ENCODE measurements at regions not wholly inside any gene's neighbourhood (a gene's known extent, or its start where the extent isn't known, plus 50 kb on each side); places are given as distances from the start of the nearest gene placed in this dataset.

DNA sequence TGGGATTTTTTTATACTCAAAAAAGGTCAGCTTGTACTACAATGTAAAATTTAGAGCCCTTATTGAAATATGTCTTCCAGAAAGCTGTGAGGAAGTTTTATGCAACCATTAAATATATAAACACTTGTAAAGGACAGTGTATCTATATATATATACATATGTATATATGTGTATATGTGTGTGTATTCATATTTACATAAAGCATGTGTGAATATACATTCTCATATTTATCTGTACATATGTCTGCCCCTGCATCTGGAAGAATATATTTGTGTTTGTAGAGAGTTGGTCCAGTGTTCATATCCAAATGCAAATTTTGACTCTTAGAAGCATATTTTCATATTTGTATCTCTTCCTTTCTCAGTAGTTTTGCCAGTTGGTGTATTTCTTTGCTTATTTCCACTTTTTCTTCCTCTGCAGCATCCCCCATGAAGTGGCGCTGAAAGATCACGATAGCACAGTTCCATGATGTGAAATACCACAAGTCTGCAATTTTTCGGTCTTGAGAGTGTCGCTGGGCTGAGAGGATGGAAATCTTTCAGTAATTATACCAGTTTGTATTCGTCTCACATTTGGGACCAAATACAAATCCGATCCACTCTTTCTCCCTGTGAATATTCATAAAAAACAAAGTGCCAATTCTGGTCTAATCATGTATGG is 311.7 kb upstream of the DPH6 start:
- Histone ChIP-seq H3K4me2 (ENCODE audit: low read length, poor library complexity, severe bottlenecking) (no peak overlapping the region), H3K27me3 (ENCODE audit: control insufficient read depth in 1 of 2, insufficient read depth in 1 of 2, low read length in 2 of 2) (no peaks in the 10 kb centered on the region), H2BK12ac (ENCODE audit: low read length in 2 of 2) (no peak overlapping the region), H4K8ac (ENCODE audit: low read length) (no peak overlapping the region), H2AFZ (ENCODE audit: low read depth, low read length) (no peak overlapping the region), H3K36me3 (ENCODE audit: control insufficient read depth in 1 of 2, insufficient read depth in 2 of 2, low read depth in 1 of 2, low read length in 2 of 2) (no peaks in the 10 kb centered on the region), H3K18ac (ENCODE audit: low read depth in 1 of 2, low read length in 2 of 2) (no peak overlapping the region), H2BK15ac (ENCODE audit: low read depth, poor library complexity, severe bottlenecking) (no peak overlapping the region), H4K91ac (ENCODE audit: low read length) (no peak overlapping the region), H2BK5ac (ENCODE audit: low read depth, low read length, poor library complexity, severe bottlenecking) (no peak overlapping the region), H3K9me3 (ENCODE audit: control insufficient read depth, low read length) (no peaks in the 10 kb centered on the region), H3K14ac (ENCODE audit: low read length in 2 of 2) (no peak overlapping the region), H3K79me1 (replicated peaks; ENCODE audit: low read length, poor library complexity, severe bottlenecking) (no peaks in the 10 kb centered on the region), H3K4me3 (ENCODE audit: insufficient read depth in 1 of 2, low read depth in 1 of 2, low read length in 2 of 2) (no peak overlapping the region), H3K9ac (ENCODE audit: low read length) (no peak overlapping the region), H3K4ac (ENCODE audit: low read depth in 1 of 2, low read length in 2 of 2) (no peak overlapping the region), H3K27ac (ENCODE audit: low read length, poor library complexity, severe bottlenecking) (no peak overlapping the region), H3K23ac (ENCODE audit: low read length in 2 of 2) (no peak overlapping the region), H3K4me1 (ENCODE audit: control insufficient read depth, insufficient read depth, low read depth, low read length) (no peaks in the 10 kb centered on the region), H2AK5ac (ENCODE audit: low read length, severe bottlenecking) (no peak overlapping the region), H2BK120ac (ENCODE audit: low read depth, low read length) (no peak overlapping the region)
- no peak for DNase-seq
- 100% methylated on average over 5 of the region's 6 CpGs for WGBS

DNA sequence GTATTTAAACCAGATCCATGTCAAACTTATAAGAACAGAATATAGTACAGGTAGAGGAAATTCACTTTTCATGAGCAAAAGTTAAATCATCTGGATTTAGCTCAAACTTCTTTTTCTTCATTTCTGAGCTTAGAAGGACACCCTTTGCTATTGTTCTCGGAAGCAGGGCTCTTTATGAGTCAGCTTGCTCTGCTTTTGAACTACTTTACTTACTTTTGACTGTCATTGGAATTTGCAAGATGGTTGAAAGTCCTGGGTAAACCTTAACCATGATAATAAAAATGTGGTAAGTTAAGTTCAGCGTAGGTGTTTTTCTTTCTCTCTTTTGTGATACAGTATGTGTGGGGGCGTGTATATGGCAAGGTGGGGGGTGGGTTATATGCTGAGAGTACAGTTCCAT is 312.7 kb upstream of the DPH6 start:
- Histone ChIP-seq H3K18ac (ENCODE audit: low read depth in 1 of 2, low read length in 2 of 2) (no peak overlapping the region), H2BK12ac (ENCODE audit: low read length in 2 of 2) (no peak overlapping the region)
- WGBS, result 89% methylated on average over 2 of the region's 3 CpGs

DNA sequence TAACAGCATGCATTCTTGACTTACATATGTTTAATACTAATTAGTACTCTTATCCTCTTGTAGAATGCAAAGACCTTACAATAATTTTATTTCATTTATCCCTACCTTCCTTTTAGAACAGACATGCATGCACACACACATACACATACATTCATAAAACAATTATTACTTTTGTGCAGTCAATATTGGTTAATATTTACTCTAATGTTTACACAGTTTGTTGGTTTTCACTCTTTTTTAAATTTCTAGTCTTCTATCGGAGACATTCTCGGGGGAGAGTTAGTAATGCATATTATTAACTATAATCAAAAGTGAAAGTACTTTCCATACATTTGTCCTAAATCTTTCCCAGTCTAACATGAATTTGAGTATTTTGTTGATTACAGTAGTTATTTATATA is 317.7 kb upstream of the DPH6 start:
- Histone ChIP-seq H3K23ac (ENCODE audit: low read length in 2 of 2) (no peak overlapping the region), H2BK12ac (ENCODE audit: low read length in 2 of 2) (no peak overlapping the region), H3K4me2 (ENCODE audit: low read length, poor library complexity, severe bottlenecking) (no peak overlapping the region), H3K36me3 (ENCODE audit: control insufficient read depth in 1 of 2, insufficient read depth in 2 of 2, low read depth in 1 of 2, low read length in 2 of 2) (no peaks in the 10 kb centered on the region), H2AK5ac (ENCODE audit: low read length, severe bottlenecking) (no peak overlapping the region), H3K4me3 (ENCODE audit: insufficient read depth in 1 of 2, low read depth in 1 of 2, low read length in 2 of 2) (no peak overlapping the region), H2BK120ac (ENCODE audit: low read depth, low read length) (no peak overlapping the region), H2BK15ac (ENCODE audit: low read depth, poor library complexity, severe bottlenecking) (no peak overlapping the region), H3K4ac (ENCODE audit: low read depth in 1 of 2, low read length in 2 of 2) (no peak overlapping the region), H3K79me1 (replicated peaks; ENCODE audit: low read length, poor library complexity, severe bottlenecking) (no peaks in the 10 kb centered on the region), H3K18ac (ENCODE audit: low read depth in 1 of 2, low read length in 2 of 2) (no peak overlapping the region), H2AFZ (ENCODE audit: low read depth, low read length) (no peak overlapping the region), H3K9me3 (ENCODE audit: control insufficient read depth, low read length) (no peaks in the 10 kb centered on the region), H4K91ac (ENCODE audit: low read length) (no peak overlapping the region), H3K27ac (ENCODE audit: low read length, poor library complexity, severe bottlenecking) (no peak overlapping the region), H3K4me1 (ENCODE audit: control insufficient read depth, insufficient read depth, low read depth, low read length) (no peaks in the 10 kb centered on the region), H3K14ac (ENCODE audit: low read length in 2 of 2) (no peak overlapping the region), H2BK5ac (ENCODE audit: low read depth, low read length, poor library complexity, severe bottlenecking) (no peak overlapping the region), H3K27me3 (ENCODE audit: control insufficient read depth in 1 of 2, insufficient read depth in 1 of 2, low read length in 2 of 2) (no peaks in the 10 kb centered on the region), H3K9ac (ENCODE audit: low read length) (no peak overlapping the region), H4K8ac (ENCODE audit: low read length) (no peak overlapping the region)
- WGBS, result no CpG with 5 or more reads among the region's 2 CpGs
- no peak for DNase-seq

More for the DNA sequence above, 312.7 kb upstream of the DPH6 start:
- no peaks in the 10 kb centered on the region for H3K27me3 ChIP-seq (ENCODE audit: control insufficient read depth in 1 of 2, insufficient read depth in 1 of 2, low read length in 2 of 2)
- H3K36me3 ChIP-seq (ENCODE audit: control insufficient read depth in 1 of 2, insufficient read depth in 2 of 2, low read depth in 1 of 2, low read length in 2 of 2), result no peaks in the 10 kb centered on the region
- DNase-seq, result no peak
- no peak overlapping the region for H3K27ac ChIP-seq (ENCODE audit: low read length, poor library complexity, severe bottlenecking)
- H3K9me3 ChIP-seq (ENCODE audit: control insufficient read depth, low read length), result no peaks in the 10 kb centered on the region
- H2AFZ ChIP-seq (ENCODE audit: low read depth, low read length), result no peak overlapping the region
- H3K4me2 ChIP-seq (ENCODE audit: low read length, poor library complexity, severe bottlenecking), result no peak overlapping the region
- H3K9ac ChIP-seq (ENCODE audit: low read length), result no peak overlapping the region
- no peaks in the 10 kb centered on the region for H3K79me1 ChIP-seq (replicated peaks; ENCODE audit: low read length, poor library complexity, severe bottlenecking)
- H2AK5ac ChIP-seq (ENCODE audit: low read length, severe bottlenecking), result no peak overlapping the region
- no peak overlapping the region for H4K8ac ChIP-seq (ENCODE audit: low read length)
- no peak overlapping the region for H4K91ac ChIP-seq (ENCODE audit: low read length)
- H3K23ac ChIP-seq (ENCODE audit: low read length in 2 of 2), result no peak overlapping the region
- H3K4me3 ChIP-seq (ENCODE audit: insufficient read depth in 1 of 2, low read depth in 1 of 2, low read length in 2 of 2), result no peak overlapping the region
- no peak overlapping the region for H2BK15ac ChIP-seq (ENCODE audit: low read depth, poor library complexity, severe bottlenecking)
- H2BK5ac ChIP-seq (ENCODE audit: low read depth, low read length, poor library complexity, severe bottlenecking), result no peak overlapping the region
- H3K4me1 ChIP-seq (ENCODE audit: control insufficient read depth, insufficient read depth, low read depth, low read length), result no peaks in the 10 kb centered on the region
- no peak overlapping the region for H2BK120ac ChIP-seq (ENCODE audit: low read depth, low read length)
- no peak overlapping the region for H3K14ac ChIP-seq (ENCODE audit: low read length in 2 of 2)
- H3K4ac ChIP-seq (ENCODE audit: low read depth in 1 of 2, low read length in 2 of 2), result no peak overlapping the region

DNA sequence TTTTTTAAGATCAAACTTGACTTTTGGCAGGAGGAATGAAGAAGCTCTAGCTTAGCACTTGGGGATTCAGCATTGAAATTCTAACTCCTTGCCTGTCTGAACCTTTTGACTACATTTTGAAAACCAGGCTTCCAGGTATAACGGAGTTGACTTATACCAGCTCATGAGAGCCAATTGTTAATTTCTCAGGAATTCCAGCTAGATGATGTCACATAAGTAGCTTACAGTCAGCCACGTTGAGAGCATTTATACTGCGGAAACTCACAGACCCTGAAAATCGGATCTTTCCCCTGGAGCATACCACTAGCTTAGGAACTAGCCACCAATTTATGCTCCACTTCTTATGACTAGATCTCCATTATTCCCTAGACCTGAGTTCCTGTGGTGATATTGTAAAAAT is 321.4 kb upstream of the DPH6 start:
- H3K27ac ChIP-seq (ENCODE audit: low read length, poor library complexity, severe bottlenecking), result no peak overlapping the region
- H4K91ac ChIP-seq (ENCODE audit: low read length), result no peak overlapping the region
- WGBS, result 77% methylated on average over 3 of the region's 4 CpGs
- H3K4me2 ChIP-seq (ENCODE audit: low read length, poor library complexity, severe bottlenecking), result no peak overlapping the region
- H3K9ac ChIP-seq (ENCODE audit: low read length), result no peak overlapping the region
- H3K14ac ChIP-seq (ENCODE audit: low read length in 2 of 2), result no peak overlapping the region
- no peak overlapping the region for H2AK5ac ChIP-seq (ENCODE audit: low read length, severe bottlenecking)
- no peaks in the 10 kb centered on the region for H3K4me1 ChIP-seq (ENCODE audit: control insufficient read depth, insufficient read depth, low read depth, low read length)
- no peak for DNase-seq
- H2BK5ac ChIP-seq (ENCODE audit: low read depth, low read length, poor library complexity, severe bottlenecking), result no peak overlapping the region
- H2BK120ac ChIP-seq (ENCODE audit: low read depth, low read length), result no peak overlapping the region
- H3K4me3 ChIP-seq (ENCODE audit: insufficient read depth in 1 of 2, low read depth in 1 of 2, low read length in 2 of 2), result no peak overlapping the region
- H2BK12ac ChIP-seq (ENCODE audit: low read length in 2 of 2), result no peak overlapping the region
- no peaks in the 10 kb centered on the region for H3K27me3 ChIP-seq (ENCODE audit: control insufficient read depth in 1 of 2, insufficient read depth in 1 of 2, low read length in 2 of 2)
- no peak overlapping the region for H3K4ac ChIP-seq (ENCODE audit: low read depth in 1 of 2, low read length in 2 of 2)
- no peaks in the 10 kb centered on the region for H3K79me1 ChIP-seq (replicated peaks; ENCODE audit: low read length, poor library complexity, severe bottlenecking)
- no peak overlapping the region for H3K23ac ChIP-seq (ENCODE audit: low read length in 2 of 2)
- no peak overlapping the region for H4K8ac ChIP-seq (ENCODE audit: low read length)
- no peaks in the 10 kb centered on the region for H3K9me3 ChIP-seq (ENCODE audit: control insufficient read depth, low read length)
- no peak overlapping the region for H2BK15ac ChIP-seq (ENCODE audit: low read depth, poor library complexity, severe bottlenecking)
- H2AFZ ChIP-seq (ENCODE audit: low read depth, low read length), result no peak overlapping the region
- no peak overlapping the region for H3K18ac ChIP-seq (ENCODE audit: low read depth in 1 of 2, low read length in 2 of 2)
- H3K36me3 ChIP-seq (ENCODE audit: control insufficient read depth in 1 of 2, insufficient read depth in 2 of 2, low read depth in 1 of 2, low read length in 2 of 2), result no peaks in the 10 kb centered on the region
